ENCODE measurements at regions not wholly inside any gene's neighbourhood (a gene's known extent, or its start where the extent isn't known, plus 50 kb on each side); places are given as distances from the start of the nearest gene placed in this dataset.

DNA sequence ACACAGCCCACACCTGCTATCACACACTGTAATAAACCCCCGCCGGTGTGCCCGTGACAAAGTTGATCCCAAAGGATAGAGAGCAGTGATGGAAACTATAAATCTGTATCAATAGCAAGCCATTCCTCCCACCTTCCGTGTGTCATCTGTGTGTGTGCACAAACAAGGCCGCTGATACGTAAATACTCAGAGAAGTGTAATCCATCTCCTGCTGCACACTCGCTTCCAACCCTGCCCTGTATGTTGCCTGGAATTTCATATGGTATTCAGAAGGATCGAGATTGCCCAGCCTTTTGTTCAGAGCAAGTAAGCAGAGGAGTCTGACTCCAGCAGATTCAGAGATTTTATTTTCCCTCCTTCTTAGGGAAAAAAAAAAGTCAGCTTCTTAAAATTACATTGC lies 581.1 kb upstream of the ZFHX3 start:
- H3K27ac ChIP-seq = no peak overlapping the region
- WGBS, 2 donors (ENCODE audit: low coverage in 1 of 2) = 43 to 74% methylated on average over 1 to 8 of the region's 8 CpGs
- TF ChIP-seq EP300 (IDR thresholded peaks at IDR 0.05; ENCODE audit: low read depth) = no peak
- TF ChIP-seq POLR2AphosphoS5 (IDR thresholded peaks at IDR 0.05) = no peak
- no peak for TF ChIP-seq POLR2A (IDR thresholded peaks at IDR 0.05)
- no peak for TF ChIP-seq CTCF (IDR thresholded peaks at IDR 0.05)

GRCh38 chr16:73617738-73618137 lies 569.8 kb upstream of the ZFHX3 start:
- H3K27me3 ChIP-seq = peaks cover 10% of the 10 kb centered on the region
- H3K27ac ChIP-seq = no peak overlapping the region
- no peaks in the 10 kb centered on the region for H3K36me3 ChIP-seq
- no peak for TF ChIP-seq EP300 (IDR thresholded peaks at IDR 0.05; ENCODE audit: low read depth)
- H3K4me3 ChIP-seq = no peak overlapping the region
- in situ Hi-C loops (cut with MboI; ENCODE audit: low pct_ligation_motif_present in 1 of 4, low pct_unique_long_range_greater_than_20kb in 1 of 4, low sequenced_read_pairs in 3 of 4) (no loop called here), intact Hi-C loops (cut with DNase I; ENCODE audit: low total_unique reads) (no loop called here)
- no peaks in the 10 kb centered on the region for H3K4me1 ChIP-seq
- 85 to 91% methylated on average over 4 of the region's 4 CpGs for WGBS, 2 donors (ENCODE audit: low coverage in 1 of 2)
- no peak for DNase-seq
- no peaks in the 10 kb centered on the region for H3K9me3 ChIP-seq

More for the DNA sequence above, 581.1 kb upstream of the ZFHX3 start:
- Histone ChIP-seq H3K27me3 (no peaks in the 10 kb centered on the region), H3K36me3 (no peaks in the 10 kb centered on the region), H3K4me3 (no peak overlapping the region), H3K4me1 (no peaks in the 10 kb centered on the region), H3K9me3 (no peaks in the 10 kb centered on the region)
- intact Hi-C loops (cut with DNase I; ENCODE audit: low total_unique reads) = no loop called here
- in situ Hi-C loops (cut with MboI; ENCODE audit: low pct_ligation_motif_present in 1 of 4, low pct_unique_long_range_greater_than_20kb in 1 of 4, low sequenced_read_pairs in 3 of 4) = no loop called here
- no peak for DNase-seq

GRCh38 chr16:73616770-73617169 lies 568.8 kb upstream of the ZFHX3 start:
- 77 to 82% methylated on average over 6 of the region's 6 CpGs for WGBS, 2 donors (ENCODE audit: low coverage in 1 of 2)
- TF ChIP-seq POLR2A (IDR thresholded peaks at IDR 0.05) (no peak), POLR2AphosphoS5 (IDR thresholded peaks at IDR 0.05) (no peak)

GRCh38 chr16:73616166-73616753 lies 568.3 kb upstream of the ZFHX3 start:
- Histone ChIP-seq H3K9me3 (no peaks in the 10 kb centered on the region), H3K27me3 (peaks cover 25% of the 10 kb centered on the region), H3K36me3 (no peaks in the 10 kb centered on the region), H3K4me3 (no peak overlapping the region), H3K4me1 (no peaks in the 10 kb centered on the region), H3K27ac (no peak overlapping the region)
- in situ Hi-C loops (cut with MboI; ENCODE audit: low pct_ligation_motif_present in 1 of 4, low pct_unique_long_range_greater_than_20kb in 1 of 4, low sequenced_read_pairs in 3 of 4) (no loop called here), intact Hi-C loops (cut with DNase I; ENCODE audit: low total_unique reads) (no loop called here)
- no peak for DNase-seq
- WGBS, 2 donors (ENCODE audit: low coverage in 1 of 2) = 71 to 85% methylated on average over 5 of the region's 5 CpGs
- TF ChIP-seq EP300 (IDR thresholded peaks at IDR 0.05; ENCODE audit: low read depth) (no peak), CTCF (IDR thresholded peaks at IDR 0.05) (no peak), POLR2AphosphoS5 (IDR thresholded peaks at IDR 0.05) (no peak), POLR2A (IDR thresholded peaks at IDR 0.05) (no peak)

More at GRCh38 chr16:73616770-73617169, 568.8 kb upstream of the ZFHX3 start:
- no peak for DNase-seq
- Histone ChIP-seq H3K27me3 (peaks cover 20% of the 10 kb centered on the region), H3K36me3 (no peaks in the 10 kb centered on the region), H3K4me3 (no peak overlapping the region), H3K9me3 (no peaks in the 10 kb centered on the region), H3K4me1 (no peaks in the 10 kb centered on the region), H3K27ac (no peak overlapping the region)
- intact Hi-C loops (cut with DNase I; ENCODE audit: low total_unique reads) (no loop called here), in situ Hi-C loops (cut with MboI; ENCODE audit: low pct_ligation_motif_present in 1 of 4, low pct_unique_long_range_greater_than_20kb in 1 of 4, low sequenced_read_pairs in 3 of 4) (no loop called here)

GRCh38 chr16:73615071-73615940 lies 567.4 kb upstream of the ZFHX3 start:
- Histone ChIP-seq H3K4me3 (no peak overlapping the region), H3K27me3 (peaks cover 34% of the 10 kb centered on the region), H3K9me3 (no peaks in the 10 kb centered on the region), H3K36me3 (no peaks in the 10 kb centered on the region), H3K4me1 (no peaks in the 10 kb centered on the region), H3K27ac (no peak overlapping the region)
- no peak for DNase-seq
- intact Hi-C loops (cut with DNase I; ENCODE audit: low total_unique reads) = no loop called here
- no peak for TF ChIP-seq EP300 (IDR thresholded peaks at IDR 0.05; ENCODE audit: low read depth)
- no peak for TF ChIP-seq POLR2A (IDR thresholded peaks at IDR 0.05)
- no peak for TF ChIP-seq POLR2AphosphoS5 (IDR thresholded peaks at IDR 0.05)
- no peak for TF ChIP-seq CTCF (IDR thresholded peaks at IDR 0.05)
- in situ Hi-C loops (cut with MboI; ENCODE audit: low pct_ligation_motif_present in 1 of 4, low pct_unique_long_range_greater_than_20kb in 1 of 4, low sequenced_read_pairs in 3 of 4) = no loop called here
- 66 to 68% methylated on average over 11 to 14 of the region's 14 CpGs for WGBS, 2 donors (ENCODE audit: low coverage in 1 of 2)
